Body of pancreas (tissue), 4 donors: ENCODE measurements at regions not wholly inside any gene's neighbourhood (a gene's known extent, or its start where the extent isn't known, plus 50 kb on each side); places are given as distances from the start of the nearest gene placed in this dataset.

ENCODE experiments used
- ATAC-seq: fragments of 150-250 bp; one replicate; pipeline ENCODE4 v1.9.1; 2016
- DNase-seq, 4 donors: peaks; one replicate each; pipeline ENCODE4 v3.0.0-alpha.2; 2019
- H3K27ac ChIP-seq, 4 donors: fragments of 200-600 bp; sonication (generic); 1 replicate in 3 of 4; 2 replicates in 1 of 4; pipeline versions ENCODE4 v1.5.1 to v1.6.1; 2016 to 2019; ENCODE audit warnings: mild to moderate bottlenecking in 1 of 4, mixed read lengths in 1 of 4, moderate library complexity in 1 of 4
- H3K27me3 ChIP-seq, 2 donors: fragments of 200-600 bp; sonication (generic); one replicate each; pipeline ENCODE4 v1.6.0; 2016; ENCODE audit warnings: mild to moderate bottlenecking in 1 of 2
- H3K36me3 ChIP-seq, 2 donors: fragments of 200-600 bp; sonication (generic); replicated peaks in 1 of 2; 2 replicates each; pipeline ENCODE4 v1.5.1; 2016; ENCODE audit warnings: low read depth in 2 of 2; ENCODE audit not compliant: insufficient read depth in 1 of 2
- H3K4me1 ChIP-seq: fragments of 200-600 bp; sonication (generic); one replicate; pipeline ENCODE4 v1.6.0; 2016
- H3K4me3 ChIP-seq, 2 donors: fragments of 200-600 bp; sonication (generic); 1 replicate in 1 of 2; 2 replicates in 1 of 2; pipeline ENCODE4 v1.5.1; 2016 to 2019
- H3K9me3 ChIP-seq, 3 donors: fragments of 200-600 bp; sonication (generic); 1 replicate in 2 of 3; 2 replicates in 1 of 3; pipeline ENCODE4 v1.5.1; 2016
- POLR2A ChIP-seq, 3 donors: fragments of 450-650 bp; IDR thresholded peaks; one replicate each; pipeline ENCODE4 v1.6.1; 2016; ENCODE audit warnings: antibody characterized with exemption in 3 of 3, mild to moderate bottlenecking in 2 of 3
- WGBS, 2 donors: methylation state at CpG; one replicate each; pipeline ENCODE4 v1.1.5; 2017; 5-methylcytosine and 5-hydroxymethylcytosine counted together
- intact Hi-C: fragments of 100-400 bp; cut with DNase I; formaldehyde crosslinking; loops from one replicate; pipeline ENCODE4 v1.15.1; 2023
- TF ChIP-seq, protein P1 (sequence below), 7 experiments: fragments of 450-650 bp in 4 of 7; fragments of 200-600 bp in 3 of 7; sonication (generic) in 3 of 7; IDR thresholded peaks; one replicate each; pipeline ENCODE4 v1.5.1; 2016 to 2019; ENCODE audit warnings: antibody characterized with exemption in 7 of 7

DNA sequence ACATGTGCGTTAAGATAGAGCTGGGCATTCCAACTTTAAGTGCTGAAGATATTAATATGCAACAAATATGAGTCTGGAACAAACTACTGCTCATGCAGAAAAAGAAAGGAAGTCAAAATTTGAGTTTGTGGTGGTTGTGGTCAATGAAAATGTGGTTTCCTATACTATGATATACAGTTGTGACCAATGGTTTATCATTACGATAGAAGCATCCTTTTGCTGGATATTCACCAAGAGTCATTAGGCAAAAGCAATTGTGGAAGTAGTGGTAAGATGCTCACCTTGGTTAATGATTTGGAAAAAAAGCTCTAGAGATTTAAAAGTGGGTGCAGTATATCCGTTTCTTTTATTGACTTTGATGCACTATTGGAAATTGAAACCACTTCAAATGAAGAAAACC lies 1007.0 kb downstream of the NR2F1-AS1 start:
- H3K36me3 ChIP-seq, result no peaks in the 10 kb centered on the region
- H3K4me1 ChIP-seq, result no peaks in the 10 kb centered on the region
- H3K27ac ChIP-seq, result no peak overlapping the region
- no peak overlapping the region for H3K4me3 ChIP-seq
- DNase-seq (no peak), ATAC-seq (no peak)
- H3K9me3 ChIP-seq, result no peaks in the 10 kb centered on the region
- intact Hi-C loops, result no loop called here
- TF ChIP-seq, protein P1, sequence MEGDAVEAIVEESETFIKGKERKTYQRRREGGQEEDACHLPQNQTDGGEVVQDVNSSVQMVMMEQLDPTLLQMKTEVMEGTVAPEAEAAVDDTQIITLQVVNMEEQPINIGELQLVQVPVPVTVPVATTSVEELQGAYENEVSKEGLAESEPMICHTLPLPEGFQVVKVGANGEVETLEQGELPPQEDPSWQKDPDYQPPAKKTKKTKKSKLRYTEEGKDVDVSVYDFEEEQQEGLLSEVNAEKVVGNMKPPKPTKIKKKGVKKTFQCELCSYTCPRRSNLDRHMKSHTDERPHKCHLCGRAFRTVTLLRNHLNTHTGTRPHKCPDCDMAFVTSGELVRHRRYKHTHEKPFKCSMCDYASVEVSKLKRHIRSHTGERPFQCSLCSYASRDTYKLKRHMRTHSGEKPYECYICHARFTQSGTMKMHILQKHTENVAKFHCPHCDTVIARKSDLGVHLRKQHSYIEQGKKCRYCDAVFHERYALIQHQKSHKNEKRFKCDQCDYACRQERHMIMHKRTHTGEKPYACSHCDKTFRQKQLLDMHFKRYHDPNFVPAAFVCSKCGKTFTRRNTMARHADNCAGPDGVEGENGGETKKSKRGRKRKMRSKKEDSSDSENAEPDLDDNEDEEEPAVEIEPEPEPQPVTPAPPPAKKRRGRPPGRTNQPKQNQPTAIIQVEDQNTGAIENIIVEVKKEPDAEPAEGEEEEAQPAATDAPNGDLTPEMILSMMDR (IDR thresholded peaks at IDR 0.05), result no peak
- no peak for TF ChIP-seq POLR2A (IDR thresholded peaks at IDR 0.05)
- no peaks in the 10 kb centered on the region for H3K27me3 ChIP-seq
- WGBS, 2 donors, result 67 to 74% methylated on average over 3 of the region's 3 CpGs

DNA sequence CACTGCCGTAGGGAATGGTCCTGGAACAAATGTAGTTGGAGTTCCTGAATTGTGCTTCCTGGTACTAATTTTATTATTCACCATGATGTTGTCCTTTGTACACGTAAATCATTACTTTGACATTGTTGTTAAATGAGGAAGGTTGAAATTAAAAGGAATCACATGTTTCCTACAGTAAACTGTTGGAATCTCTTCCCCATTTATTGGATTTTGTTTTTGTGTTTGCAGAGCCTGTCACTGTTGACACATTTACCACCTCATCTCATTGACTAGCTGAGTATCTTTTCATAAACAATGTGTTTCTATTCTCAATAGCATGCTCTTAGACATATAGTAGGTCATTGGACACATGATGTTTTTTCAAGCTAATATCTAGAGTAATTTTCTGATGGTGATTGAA lies 1012.5 kb downstream of the NR2F1-AS1 start:
- Histone ChIP-seq H3K4me1 (no peaks in the 10 kb centered on the region), H3K36me3 (no peaks in the 10 kb centered on the region), H3K9me3 (no peaks in the 10 kb centered on the region), H3K4me3 (no peak overlapping the region), H3K27me3 (no peaks in the 10 kb centered on the region), H3K27ac (no peak overlapping the region)
- intact Hi-C loops, result no loop called here
- no peak for TF ChIP-seq POLR2A (IDR thresholded peaks at IDR 0.05)
- TF ChIP-seq, protein P1 (IDR thresholded peaks at IDR 0.05), result no peak
- 54 to 67% methylated on average over 2 of the region's 2 CpGs for WGBS, 2 donors
- no peak for DNase-seq
- no peak for ATAC-seq

DNA sequence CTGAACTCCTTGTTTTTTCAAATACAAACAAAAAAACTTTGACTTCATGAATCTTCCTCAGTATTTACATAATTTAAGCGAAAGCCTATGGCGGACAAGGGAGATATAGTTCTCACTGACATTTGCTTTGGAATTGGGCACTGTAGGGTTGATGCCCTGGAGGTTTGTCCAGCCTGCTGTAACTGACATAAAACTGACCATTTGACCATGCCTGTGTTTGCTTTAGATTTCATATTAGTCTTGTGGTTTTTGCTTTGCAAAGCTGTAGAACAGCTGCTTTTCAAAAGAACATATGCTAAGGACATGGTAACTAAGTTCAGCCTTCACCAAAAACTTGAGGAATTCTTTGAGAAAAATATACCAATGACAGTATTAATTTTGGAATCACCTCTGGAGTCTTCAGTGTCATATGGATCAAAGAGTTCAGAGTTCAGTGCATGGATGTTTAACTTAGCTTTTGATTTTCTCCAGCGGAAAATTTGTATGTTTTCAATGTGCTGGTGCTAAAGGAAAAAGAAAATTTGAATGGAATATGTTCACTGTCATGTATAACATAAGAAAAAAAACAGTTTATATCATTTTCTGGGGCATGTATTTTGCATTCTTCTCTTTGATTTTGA lies 1013.1 kb downstream of the NR2F1-AS1 start:
- Histone ChIP-seq H3K4me1 (no peaks in the 10 kb centered on the region), H3K36me3 (no peaks in the 10 kb centered on the region), H3K27me3 (no peaks in the 10 kb centered on the region), H3K4me3 (no peak overlapping the region), H3K9me3 (no peaks in the 10 kb centered on the region), H3K27ac (no peak overlapping the region)
- 80 to 89% methylated on average over 3 of the region's 3 CpGs for WGBS, 2 donors
- TF ChIP-seq, protein P1 (IDR thresholded peaks at IDR 0.05), result no peak
- no peak for TF ChIP-seq POLR2A (IDR thresholded peaks at IDR 0.05)
- ATAC-seq (no peak), DNase-seq (no peak)
- intact Hi-C loops, result no loop called here

DNA sequence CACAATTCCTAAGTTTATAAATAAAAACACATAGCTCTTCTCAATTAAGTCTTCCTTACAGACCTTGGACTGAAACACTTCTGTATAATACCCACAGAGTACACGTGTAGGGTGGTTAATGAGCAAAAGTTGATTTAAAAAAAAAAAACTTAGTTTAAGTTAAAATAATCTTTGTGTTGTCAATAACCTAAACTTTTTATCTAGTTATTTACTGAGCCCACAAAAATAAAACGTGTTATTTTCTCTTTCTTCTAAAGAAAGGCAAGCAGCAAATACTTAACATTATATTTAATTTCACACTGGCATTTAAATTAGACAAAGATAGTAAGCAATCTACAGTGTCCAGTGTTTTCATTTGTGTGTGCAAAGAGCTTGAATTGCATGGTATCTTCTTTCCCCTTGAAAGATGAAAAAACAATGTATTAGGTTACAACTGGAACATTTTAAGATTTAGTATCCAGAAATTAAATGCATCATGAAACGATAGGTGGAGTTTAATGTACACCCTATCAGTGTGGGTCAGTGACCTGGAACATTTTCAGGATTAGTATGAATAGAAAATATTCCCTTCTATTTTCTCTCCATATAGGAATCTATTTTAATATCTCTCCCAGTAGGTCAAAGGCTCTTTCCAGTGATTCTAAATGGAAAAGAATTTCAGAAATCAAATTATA lies 1014.8 kb downstream of the NR2F1-AS1 start:
- DNase-seq (no peak), ATAC-seq (no peak)
- no peaks in the 10 kb centered on the region for H3K9me3 ChIP-seq
- no peaks in the 10 kb centered on the region for H3K36me3 ChIP-seq
- no peaks in the 10 kb centered on the region for H3K27me3 ChIP-seq
- intact Hi-C loops, result no loop called here
- no peak overlapping the region for H3K27ac ChIP-seq
- H3K4me1 ChIP-seq, result no peaks in the 10 kb centered on the region
- H3K4me3 ChIP-seq, result no peak overlapping the region
- WGBS, 2 donors, result 41 to 45% methylated on average over 3 of the region's 3 CpGs
- no peak for TF ChIP-seq POLR2A (IDR thresholded peaks at IDR 0.05)
- TF ChIP-seq, protein P1 (IDR thresholded peaks at IDR 0.05), result no peak

DNA sequence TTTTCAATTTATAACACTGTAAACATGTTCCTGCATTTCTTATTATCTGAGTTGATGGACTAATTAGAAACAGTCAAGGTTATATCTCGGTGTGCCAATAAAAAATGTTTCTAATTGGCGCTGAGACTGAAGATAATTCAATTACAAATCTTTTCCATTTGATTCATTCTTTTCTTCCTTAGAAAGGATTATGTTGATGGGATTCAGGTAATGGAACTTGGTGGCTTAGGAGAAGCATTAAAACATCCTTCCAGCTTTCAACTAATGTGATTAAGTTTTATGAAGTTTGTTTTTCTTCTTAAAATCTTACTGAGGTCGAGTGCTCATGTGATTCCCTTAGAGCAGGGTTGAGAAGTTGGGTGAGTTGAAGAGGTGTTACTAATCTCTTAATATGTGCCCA lies 1015.3 kb downstream of the NR2F1-AS1 start:
- intact Hi-C loops, result no loop called here
- DNase-seq (no peak), ATAC-seq (no peak)
- no peak overlapping the region for H3K27ac ChIP-seq
- no peaks in the 10 kb centered on the region for H3K27me3 ChIP-seq
- no peaks in the 10 kb centered on the region for H3K36me3 ChIP-seq
- WGBS, 2 donors, result 51 to 59% methylated on average over 3 of the region's 3 CpGs
- no peak for TF ChIP-seq POLR2A (IDR thresholded peaks at IDR 0.05)
- TF ChIP-seq, protein P1 (IDR thresholded peaks at IDR 0.05), result no peak
- H3K4me1 ChIP-seq, result no peaks in the 10 kb centered on the region
- no peak overlapping the region for H3K4me3 ChIP-seq
- no peaks in the 10 kb centered on the region for H3K9me3 ChIP-seq
